ENCODE measurements at regions not wholly inside any gene's neighbourhood (a gene's known extent, or its start where the extent isn't known, plus 50 kb on each side); places are given as distances from the start of the nearest gene placed in this dataset.
"Not testable (repeated sequence)": the region's sequence is repeated elsewhere in the genome, so short reads cannot be mapped to it uniquely, and the experiment has no call there.

- TF ChIP-seq CTCF (conservative IDR thresholded peaks at IDR 0.05; ENCODE audit: low read length) = no peak
- no peak overlapping the region for H3K4me3 ChIP-seq (ENCODE audit: low read length)
- DNase-seq (ENCODE audit: low read depth) = no peak
These were observed 167.7 kb downstream of the COG6 start for GRCh38 chr13:39823063-39823713.

DNA sequence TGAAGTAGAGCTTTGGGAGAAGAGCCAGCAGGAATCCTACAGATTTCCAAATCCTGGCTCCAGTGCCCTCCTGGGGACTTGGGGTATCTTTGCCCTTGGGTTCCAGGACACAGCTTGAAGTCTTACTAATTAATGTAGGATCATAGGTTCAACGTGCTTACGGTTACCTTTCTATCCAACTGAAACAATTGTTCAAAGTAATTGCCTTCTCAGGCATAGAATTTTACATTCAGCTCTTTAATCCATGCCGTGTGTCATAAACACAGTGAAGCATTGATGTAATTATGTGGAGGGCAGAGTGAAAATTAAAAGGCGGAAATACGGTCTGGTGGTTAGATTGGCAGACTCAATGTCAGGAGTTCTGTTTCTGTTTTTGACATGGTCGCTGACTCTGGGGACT lies 170.4 kb downstream of the COG6 start:
- no peak for TF ChIP-seq CTCF (conservative IDR thresholded peaks at IDR 0.05; ENCODE audit: low read length)
- no peak overlapping the region for H3K4me3 ChIP-seq (ENCODE audit: low read length)
- DNase-seq (ENCODE audit: low read depth) = no peak

DNA sequence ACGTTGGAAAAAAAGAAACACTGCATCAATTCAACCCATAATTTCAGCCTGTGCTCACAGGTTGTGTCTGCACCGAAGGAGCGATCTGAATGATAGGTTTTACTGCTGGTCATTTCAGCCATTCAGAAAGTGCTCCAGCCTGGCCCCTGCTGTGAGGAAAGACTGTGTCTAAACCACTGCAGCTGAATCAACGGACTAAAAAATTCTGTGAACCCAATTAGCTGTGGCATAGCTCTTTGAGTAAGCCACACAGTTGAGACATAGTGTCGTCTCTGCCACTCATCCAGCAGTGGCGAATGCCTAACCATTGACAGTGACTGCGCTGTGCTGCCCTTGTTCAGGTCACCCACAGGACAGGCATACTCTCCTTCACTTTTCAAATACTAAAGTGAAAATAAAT lies 179.8 kb downstream of the COG6 start:
- no peak overlapping the region for H3K4me3 ChIP-seq (ENCODE audit: low read length)
- no peak for DNase-seq (ENCODE audit: low read depth)
- TF ChIP-seq CTCF (conservative IDR thresholded peaks at IDR 0.05; ENCODE audit: low read length) = no peak

- no peak for TF ChIP-seq CTCF (conservative IDR thresholded peaks at IDR 0.05; ENCODE audit: low read length)
- no peak for DNase-seq (ENCODE audit: low read depth)
These were observed 180.6 kb downstream of the COG6 start for GRCh38 chr13:39836038-39836437.

GRCh38 chr13:39837866-39838265 lies 182.4 kb downstream of the COG6 start:
- DNase-seq (ENCODE audit: low read depth); H3K4me3 ChIP-seq (ENCODE audit: low read length): not testable (repeated sequence)

More at GRCh38 chr13:39836038-39836437, 180.6 kb downstream of the COG6 start:
- no peak overlapping the region for H3K4me3 ChIP-seq (ENCODE audit: low read length)

DNA sequence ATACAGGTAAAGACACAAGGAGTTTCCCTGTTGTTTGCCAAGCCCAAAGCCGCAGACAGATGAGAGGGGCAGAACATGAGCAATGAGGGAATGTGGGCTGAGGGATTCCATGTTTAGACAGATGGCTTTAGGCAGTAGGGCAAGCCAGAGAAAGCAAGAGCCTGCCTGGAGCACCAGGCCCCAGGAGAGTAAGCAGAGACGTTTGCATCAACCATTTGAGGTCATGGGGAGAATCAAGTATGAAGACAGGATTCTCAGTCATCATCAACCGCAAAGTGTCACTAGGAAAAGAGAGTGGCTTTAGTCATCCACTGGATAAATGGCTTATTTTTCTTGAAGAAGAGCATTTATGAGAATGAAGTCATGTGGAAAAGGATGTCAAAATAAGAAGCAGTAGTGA lies 184.7 kb downstream of the COG6 start:
- TF ChIP-seq CTCF (conservative IDR thresholded peaks at IDR 0.05; ENCODE audit: low read length) = no peak
- no peak for DNase-seq (ENCODE audit: low read depth)
- no peak overlapping the region for H3K4me3 ChIP-seq (ENCODE audit: low read length)

DNA sequence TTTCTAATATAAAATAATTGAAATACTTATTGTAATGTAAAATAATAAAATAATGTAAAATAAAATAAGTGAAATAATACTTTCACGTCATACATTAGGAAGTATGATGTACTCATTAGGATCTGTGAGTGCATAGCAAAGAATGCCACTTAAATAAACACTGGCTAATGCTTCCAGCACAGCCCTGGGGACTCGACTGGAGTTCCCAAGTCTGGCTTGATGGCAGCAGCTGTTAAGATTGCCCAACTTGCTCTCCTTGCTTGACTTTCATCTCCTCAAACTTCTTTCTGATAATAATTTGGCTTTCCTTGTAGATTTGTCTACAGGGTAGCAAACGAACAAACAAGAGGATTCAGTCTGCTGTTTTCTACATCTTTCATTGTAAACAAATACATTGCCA lies 191.9 kb downstream of the COG6 start:
- TF ChIP-seq CTCF (conservative IDR thresholded peaks at IDR 0.05; ENCODE audit: low read length) = no peak
- H3K4me3 ChIP-seq (ENCODE audit: low read length) = no peak overlapping the region
- DNase-seq (ENCODE audit: low read depth) = no peak

- no peak overlapping the region for H3K4me3 ChIP-seq (ENCODE audit: low read length)
- no peak for TF ChIP-seq CTCF (conservative IDR thresholded peaks at IDR 0.05; ENCODE audit: low read length)
- no peak for DNase-seq (ENCODE audit: low read depth)
These were observed 199.8 kb downstream of the COG6 start for GRCh38 chr13:39855236-39855635.

Data from AG10803 (cell line).